ENCODE measurements at regions not wholly inside any gene's neighbourhood (a gene's known extent, or its start where the extent isn't known, plus 50 kb on each side); places are given as distances from the start of the nearest gene placed in this dataset.

DNA sequence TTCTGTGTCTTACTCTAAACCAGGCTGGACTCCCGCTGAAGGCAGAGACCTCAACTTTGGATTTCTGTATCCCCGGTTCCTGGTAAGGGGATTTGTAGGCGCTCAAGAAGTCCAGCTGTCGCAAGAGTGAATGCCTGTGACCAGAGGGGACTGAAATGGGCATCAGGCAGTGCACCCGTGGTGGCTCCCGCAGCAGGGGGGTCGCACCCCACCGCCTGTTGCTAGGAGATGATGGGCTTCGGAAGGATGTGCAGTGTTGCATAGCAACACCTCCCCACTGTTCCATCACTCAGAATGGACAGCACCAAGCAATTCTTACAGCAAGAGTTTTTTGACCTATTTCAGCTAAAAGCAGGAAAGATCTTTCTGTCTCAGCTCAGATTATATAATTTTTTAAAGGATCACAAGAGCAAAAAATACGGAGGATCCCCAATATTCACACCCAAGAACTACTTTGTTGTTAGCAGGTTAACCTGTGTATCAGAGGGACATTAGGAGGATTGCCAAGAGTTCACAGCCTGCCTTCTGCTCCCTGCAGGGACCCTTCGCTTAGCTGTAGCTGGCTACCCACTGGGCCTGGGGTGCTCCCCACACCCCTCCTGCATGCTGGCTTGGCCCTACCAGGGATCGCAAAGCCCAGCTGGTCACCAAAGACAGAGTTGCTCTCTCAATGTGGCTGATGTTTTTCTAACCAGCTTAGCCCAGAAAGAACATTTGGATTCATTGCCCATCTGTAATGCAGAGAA is 63.8 kb downstream of the SOWAHC start:
- TF ChIP-seq EZH2 (IDR thresholded peaks at IDR 0.05; ENCODE audit: insufficient read depth, poor library complexity, severe bottlenecking) (no peak), EZH2phosphoT487 (IDR thresholded peaks at IDR 0.05; ENCODE audit: insufficient read depth, low read depth) (no peak)
